ENCODE measurements at regions not wholly inside any gene's neighbourhood (a gene's known extent, or its start where the extent isn't known, plus 50 kb on each side); places are given as distances from the start of the nearest gene placed in this dataset.

DNA sequence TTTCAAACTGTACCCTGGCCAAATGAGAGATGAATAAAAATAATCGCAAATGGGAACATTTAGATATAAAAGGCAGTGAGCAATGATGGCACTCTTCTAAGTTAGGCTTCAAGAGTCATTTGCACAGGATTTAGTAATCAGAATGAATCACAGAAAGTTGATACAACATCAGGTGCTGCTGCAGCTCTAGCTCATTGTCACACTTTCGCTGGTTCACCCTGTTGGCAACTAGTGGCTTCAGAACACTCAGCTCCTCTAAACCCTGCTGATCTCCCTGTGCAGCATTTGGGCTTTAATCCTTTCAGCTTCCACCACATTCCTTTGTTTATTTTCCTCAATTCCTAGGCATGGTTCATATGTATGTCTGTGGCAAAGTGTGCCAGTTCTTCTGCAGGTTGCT lies 2071.2 kb upstream of the CDH6 start:
- no peak for ATAC-seq (ENCODE audit: low FRiP score)
- no peak for DNase-seq (ENCODE audit: low spot score)
- TF ChIP-seq, protein P1, sequence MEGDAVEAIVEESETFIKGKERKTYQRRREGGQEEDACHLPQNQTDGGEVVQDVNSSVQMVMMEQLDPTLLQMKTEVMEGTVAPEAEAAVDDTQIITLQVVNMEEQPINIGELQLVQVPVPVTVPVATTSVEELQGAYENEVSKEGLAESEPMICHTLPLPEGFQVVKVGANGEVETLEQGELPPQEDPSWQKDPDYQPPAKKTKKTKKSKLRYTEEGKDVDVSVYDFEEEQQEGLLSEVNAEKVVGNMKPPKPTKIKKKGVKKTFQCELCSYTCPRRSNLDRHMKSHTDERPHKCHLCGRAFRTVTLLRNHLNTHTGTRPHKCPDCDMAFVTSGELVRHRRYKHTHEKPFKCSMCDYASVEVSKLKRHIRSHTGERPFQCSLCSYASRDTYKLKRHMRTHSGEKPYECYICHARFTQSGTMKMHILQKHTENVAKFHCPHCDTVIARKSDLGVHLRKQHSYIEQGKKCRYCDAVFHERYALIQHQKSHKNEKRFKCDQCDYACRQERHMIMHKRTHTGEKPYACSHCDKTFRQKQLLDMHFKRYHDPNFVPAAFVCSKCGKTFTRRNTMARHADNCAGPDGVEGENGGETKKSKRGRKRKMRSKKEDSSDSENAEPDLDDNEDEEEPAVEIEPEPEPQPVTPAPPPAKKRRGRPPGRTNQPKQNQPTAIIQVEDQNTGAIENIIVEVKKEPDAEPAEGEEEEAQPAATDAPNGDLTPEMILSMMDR (IDR thresholded peaks at IDR 0.05), result no peak

DNA sequence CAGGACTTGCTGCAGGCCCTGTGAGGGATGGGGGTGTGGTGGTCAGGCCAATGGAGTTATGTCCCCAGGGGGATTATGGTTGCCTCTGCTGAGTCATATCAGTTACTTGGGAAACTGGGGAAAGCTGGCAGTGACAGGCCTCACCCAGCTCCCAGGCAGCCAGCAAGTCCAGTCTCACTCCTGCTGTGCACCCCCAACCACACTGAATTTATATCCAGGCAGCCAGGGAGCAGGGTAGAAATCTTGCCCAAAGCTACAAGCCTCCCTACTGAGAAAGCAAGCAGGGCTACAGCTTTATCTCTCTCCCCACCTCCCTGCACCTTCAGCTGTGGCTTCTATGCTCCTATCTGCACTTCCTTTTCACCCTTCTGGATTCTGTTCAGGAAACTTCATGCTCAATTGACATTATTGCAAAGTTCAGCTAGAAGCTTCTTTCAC lies 2076.0 kb upstream of the CDH9 start:
- TF ChIP-seq, protein P1 (IDR thresholded peaks at IDR 0.05), result no peak
- no peak for DNase-seq (ENCODE audit: low spot score)
- ATAC-seq (ENCODE audit: low FRiP score), result no peak

DNA sequence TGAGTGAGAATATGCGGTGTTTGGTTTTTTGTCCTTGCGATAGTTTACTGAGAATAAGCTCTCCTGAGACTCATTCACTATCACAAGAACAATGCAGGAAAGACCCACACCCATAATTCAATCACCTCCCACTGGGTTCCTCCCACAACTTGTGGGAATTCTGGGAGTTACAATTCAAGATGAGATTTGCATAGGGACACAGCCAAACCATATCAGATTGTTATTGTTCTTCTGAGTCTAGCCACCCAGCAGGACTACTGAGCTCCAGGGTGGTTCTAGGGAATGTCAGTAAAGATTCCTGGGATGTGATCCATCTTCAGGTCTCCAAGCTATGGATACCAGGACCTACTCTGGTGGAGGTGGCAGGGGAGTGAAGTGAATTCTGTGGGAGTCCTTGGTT lies 2075.1 kb upstream of the CDH9 start:
- DNase-seq (ENCODE audit: low spot score) (no peak), ATAC-seq (ENCODE audit: low FRiP score) (no peak)
- TF ChIP-seq, protein P1 (IDR thresholded peaks at IDR 0.05), result no peak

DNA sequence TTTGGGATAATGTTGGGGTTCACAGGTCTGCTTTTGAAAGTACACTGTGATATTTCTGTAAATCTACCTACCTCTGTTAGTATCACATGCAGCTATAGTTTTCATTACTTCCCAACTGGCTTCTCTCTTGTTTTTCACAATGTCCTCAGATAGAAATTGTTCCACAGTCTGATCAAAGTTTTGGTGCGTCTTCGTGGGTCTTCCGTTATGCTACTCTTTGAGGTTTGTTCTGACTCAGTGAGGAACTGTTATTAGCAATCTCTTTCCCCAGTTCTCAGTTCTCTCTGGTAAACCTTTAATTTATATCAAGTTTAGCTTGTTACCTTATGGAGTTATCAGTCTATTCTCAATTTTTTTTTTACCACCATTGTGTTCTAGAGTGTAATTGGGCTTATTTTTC lies 2061.2 kb upstream of the CDH9 start:
- TF ChIP-seq, protein P1 (IDR thresholded peaks at IDR 0.05), result no peak
- DNase-seq (ENCODE audit: low spot score) (no peak), ATAC-seq (ENCODE audit: low FRiP score) (no peak)

DNA sequence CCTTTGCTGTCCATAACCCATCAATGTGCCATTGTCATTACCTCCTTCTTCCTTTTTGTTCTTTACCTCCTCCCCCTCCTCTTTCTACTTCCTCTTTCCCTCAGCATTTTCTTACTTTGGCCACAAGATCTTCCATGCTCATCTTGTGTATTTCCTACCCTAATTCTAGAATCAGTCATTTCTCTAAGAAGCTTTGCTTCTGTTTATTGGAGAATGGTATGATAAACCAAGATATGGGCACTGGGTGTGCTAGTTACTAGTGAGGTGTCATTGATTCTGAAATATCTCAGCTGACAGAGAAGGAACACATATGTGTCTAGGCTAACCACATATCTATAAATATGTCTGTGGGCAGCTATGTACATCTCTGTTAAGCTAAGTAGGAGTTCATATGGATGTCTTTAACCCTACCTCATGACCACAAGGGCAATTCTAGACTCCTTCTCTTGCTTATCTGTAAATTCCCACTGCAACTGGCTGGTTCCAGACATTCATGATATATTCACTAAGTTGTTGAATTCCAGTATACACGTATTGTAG lies 2051.3 kb upstream of the CDH9 start:
- ATAC-seq (ENCODE audit: low FRiP score), result no peak
- DNase-seq (ENCODE audit: low spot score), result no peak
- TF ChIP-seq, protein P1 (IDR thresholded peaks at IDR 0.05), result no peak

DNA sequence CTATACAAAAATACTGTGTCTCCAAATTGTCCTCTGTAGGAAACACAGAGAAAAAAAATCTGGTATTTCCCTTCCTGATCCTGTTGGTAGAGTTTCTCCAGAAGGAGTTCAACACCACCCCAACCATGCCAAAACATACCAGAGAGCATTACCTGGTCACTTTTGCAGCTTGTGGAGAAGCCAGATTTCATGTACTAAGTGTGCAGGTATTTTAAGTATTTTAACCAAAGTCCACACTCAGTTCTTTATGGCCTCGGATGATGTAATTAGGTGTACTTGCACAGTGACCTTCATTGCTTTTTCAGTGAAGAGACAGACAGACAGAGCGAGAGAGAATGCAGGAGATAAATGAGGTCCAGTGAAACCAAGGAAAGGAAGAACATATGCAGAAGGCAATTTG lies 2046.8 kb upstream of the CDH9 start:
- DNase-seq (ENCODE audit: low spot score), result no peak
- ATAC-seq (ENCODE audit: low FRiP score), result no peak
- TF ChIP-seq, protein P1 (IDR thresholded peaks at IDR 0.05), result no peak

DNA sequence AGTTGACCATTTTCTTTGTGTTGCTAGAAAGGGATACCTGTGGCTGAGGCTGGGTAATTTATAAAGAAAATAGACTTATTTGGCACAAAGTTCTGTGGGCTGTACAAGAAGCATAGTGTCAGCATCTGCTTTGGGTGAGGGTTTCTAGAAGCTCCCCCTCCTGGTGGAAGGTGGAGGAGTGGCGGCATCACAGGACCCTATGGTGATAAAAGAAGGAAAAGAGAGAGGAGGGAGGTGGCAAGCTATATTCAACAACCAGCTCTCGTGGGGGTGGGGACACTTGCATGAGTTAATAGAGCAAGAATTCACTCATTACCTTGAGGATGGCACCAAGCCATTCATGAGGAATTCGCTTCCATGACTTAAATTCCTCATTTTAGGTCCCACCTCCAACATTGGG lies 2041.4 kb upstream of the CDH9 start:
- no peak for DNase-seq (ENCODE audit: low spot score)
- TF ChIP-seq, protein P1 (IDR thresholded peaks at IDR 0.05), result no peak
- ATAC-seq (ENCODE audit: low FRiP score), result no peak
